ENCODE measurements at regions not wholly inside any gene's neighbourhood (a gene's known extent, or its start where the extent isn't known, plus 50 kb on each side); places are given as distances from the start of the nearest gene placed in this dataset.

- TF ChIP-seq GATA3 (IDR thresholded peaks at IDR 0.05; ENCODE audit: low read depth, low read length) (no peak), GATA2 (IDR thresholded peaks at IDR 0.05; ENCODE audit: low read depth, low read length) (no peak)
Observed at GRCh38 chr3:28791713-28792255, 443.2 kb upstream of the AZI2 start.

Measured in SH-SY5Y (cell line).